Stimulated activated CD4-positive, alpha-beta T cell treated with anti-CD3 and anti-CD28 coated beads, TNF-alpha, amount 100 ng/mL, for 24 hours (primary cell): ENCODE measurements at regions not wholly inside any gene's neighbourhood (a gene's known extent, or its start where the extent isn't known, plus 50 kb on each side); places are given as distances from the start of the nearest gene placed in this dataset.

Experiments used
- DNase-seq, 3 experiments: peaks; one replicate each; pipeline ENCODE4 v3.0.0-alpha.2; 2020; ENCODE audit warnings: low read depth in 3 of 3

DNA sequence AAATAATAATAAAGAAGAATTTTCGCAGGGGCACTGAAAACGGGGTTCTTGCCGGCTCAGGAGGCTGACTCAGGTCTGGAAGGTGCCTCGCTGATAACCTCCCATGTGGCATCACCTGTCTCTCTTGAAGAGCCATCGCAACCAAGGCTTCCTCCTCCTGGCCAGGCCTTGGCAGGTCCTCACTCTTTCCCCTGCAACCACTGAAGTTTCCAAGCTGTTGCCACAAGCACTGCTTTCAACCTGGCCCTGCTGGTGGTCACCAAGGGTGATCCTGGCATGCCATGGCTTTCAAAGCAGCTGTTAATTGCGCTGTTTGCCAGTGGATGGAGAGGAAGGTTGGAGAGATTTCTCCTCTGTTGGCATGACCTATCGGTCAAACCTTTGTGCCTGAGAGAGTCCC lies 163.6 kb upstream of the COPS8 start:
- no peak for DNase-seq

DNA sequence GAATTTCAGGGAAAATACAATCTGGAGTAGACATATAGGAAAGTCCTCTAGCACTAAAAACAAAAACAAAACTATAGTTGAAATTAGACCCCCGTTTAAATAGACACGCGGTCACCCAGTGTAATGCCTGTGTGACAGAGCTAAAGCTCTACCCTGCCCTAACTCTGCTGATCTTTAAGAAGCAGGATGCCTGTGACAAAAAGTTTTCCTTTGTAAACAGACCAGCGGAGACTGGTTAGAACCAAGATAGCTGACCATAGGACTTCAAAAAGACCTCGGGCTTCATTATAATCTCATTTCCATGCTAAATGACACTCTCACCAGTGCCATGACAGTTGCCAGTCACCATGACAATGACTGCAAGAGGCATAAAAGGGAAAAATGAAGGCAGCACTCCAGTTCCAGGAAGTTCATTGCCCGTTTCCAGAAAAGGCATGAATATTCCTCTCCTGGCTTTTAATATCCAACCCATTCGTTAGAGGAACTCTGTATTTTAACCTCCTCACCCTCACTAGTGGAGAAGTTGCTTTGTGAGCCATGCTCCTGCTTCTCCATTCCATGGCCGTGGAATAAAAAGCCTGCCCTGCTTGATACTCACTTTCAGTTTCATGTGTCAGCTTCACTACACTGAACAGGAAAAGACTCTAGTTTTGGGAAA lies 157.2 kb upstream of the COPS8 start:
- DNase-seq: no peak

DNA sequence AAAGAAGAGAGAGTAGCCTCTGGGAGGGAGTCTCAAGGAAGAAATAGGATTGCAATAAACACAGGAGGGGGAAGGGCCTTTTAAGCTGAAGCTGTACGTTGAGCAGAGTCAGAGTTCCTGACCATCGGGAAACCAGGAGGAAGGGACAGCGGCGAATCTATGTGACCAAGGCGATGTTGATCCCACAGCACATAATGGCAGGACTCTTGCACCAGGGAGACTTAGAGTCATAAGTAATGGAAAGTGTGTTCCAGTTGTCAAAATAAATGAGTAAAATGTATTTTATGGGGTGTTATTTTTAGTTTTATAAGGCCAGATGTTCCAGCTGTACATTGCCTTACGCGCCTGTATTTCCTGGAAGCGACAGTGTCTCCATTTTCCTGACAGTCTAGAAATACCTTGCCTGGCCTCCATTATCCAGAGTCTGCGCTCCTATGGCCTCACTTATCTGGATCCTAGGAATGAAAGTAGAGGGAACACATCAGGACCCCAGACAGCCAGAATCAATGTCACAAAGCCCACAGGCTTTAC lies 152.8 kb upstream of the COPS8 start:
- DNase-seq: no peak

DNA sequence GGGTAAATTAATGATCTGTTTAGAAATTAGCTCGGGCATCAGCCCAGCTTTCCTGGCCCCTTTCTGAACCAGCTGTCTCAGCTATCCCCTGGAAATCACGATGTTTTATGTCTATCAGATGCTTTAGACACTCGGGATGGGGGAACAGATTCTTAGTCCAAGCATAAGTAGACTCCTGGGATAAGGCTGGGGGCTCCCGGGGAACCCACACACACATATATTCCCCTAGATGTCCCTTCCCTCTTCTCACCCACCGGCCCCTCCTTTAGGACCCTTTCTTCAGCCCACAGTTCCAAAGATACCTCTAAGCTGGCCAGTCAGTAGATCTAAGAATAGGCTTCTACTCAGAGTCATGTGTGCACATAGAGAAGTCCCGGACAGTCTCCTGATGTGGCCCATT lies 151.5 kb upstream of the COPS8 start:
- DNase-seq: no peak

GRCh38 chr2:236934656-236935055 lies 151.0 kb upstream of the COPS8 start:
- DNase-seq: no peak

GRCh38 chr2:236935083-236935482 lies 150.6 kb upstream of the COPS8 start:
- DNase-seq: no peak

DNA sequence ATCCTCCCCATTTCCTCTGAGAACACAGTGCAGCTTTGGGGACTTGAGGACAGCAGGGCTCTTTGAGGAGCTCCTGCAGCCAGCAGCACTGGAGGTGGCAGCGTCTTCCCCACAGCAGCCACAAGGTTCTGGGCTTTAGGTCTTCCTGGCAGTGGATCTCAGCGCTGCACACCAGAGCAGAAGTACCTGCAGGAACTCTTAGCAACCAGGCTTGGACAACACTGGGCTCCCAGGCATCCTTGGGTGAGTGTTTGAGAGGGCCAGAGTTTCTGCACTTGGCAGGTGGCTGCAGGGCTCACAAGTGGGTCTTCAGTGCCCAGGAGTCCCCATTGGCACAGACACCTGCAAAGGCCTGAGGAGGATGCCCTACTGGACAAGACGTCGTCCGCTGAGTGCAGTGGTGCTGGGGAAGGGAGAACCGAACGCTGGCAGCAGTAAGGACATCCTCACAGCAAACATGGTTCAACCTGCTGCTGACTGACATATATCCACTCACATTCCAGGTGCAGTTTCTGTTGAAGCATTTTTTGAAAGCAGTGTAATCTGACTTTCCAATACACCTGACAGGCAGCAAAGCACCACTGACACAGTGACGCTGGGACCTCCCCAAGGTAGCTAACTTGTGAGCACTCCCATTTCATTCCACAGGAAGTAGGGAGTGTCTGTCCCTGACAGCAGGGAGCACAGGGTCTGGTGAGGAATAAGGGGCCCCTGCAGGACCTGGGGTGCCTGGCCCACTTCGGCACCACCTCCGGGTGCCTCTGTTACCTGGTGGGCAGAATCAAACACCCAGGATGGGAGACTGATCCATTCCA lies 149.9 kb upstream of the COPS8 start:
- DNase-seq: no peak

- DNase-seq: no peak
Observed at GRCh38 chr2:236936446-236936940, 149.2 kb upstream of the COPS8 start.

GRCh38 chr2:236938126-236938525 lies 147.6 kb upstream of the COPS8 start:
- DNase-seq: no peak

GRCh38 chr2:236939271-236939670 lies 146.4 kb upstream of the COPS8 start:
- DNase-seq: no peak

GRCh38 chr2:236939721-236940231 lies 145.9 kb upstream of the COPS8 start:
- DNase-seq: no peak

- DNase-seq: no peak
Observed at GRCh38 chr2:236940497-236940896, 145.2 kb upstream of the COPS8 start.

DNA sequence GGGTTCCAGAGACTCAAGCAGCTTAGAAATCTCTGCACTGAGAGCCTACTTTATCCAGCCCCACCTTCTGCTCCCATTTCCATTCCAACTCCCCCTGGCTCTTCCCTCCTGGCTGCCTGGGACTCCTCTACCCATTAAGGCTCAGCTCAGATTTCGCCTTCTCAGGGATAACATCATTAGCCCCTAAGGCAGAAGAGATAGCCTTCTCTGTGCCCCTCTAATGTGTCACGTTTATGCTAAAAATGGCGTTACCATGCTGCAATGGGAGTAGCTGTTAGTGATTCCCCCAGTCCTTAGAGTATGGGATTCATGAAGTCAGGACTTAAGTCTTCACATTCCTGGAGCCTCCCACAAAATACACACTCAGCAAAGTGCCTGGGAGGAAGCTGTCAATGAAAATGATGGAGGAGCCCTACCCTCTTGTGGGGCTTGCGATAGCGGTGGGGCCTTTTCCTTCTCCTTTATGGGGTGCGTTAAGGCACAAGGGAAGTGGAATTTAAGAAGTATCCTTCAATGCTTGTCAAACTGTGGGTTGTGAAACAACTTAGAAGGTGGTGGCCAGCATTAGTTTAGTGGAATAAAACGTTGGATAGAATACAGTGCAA lies 144.7 kb upstream of the COPS8 start:
- DNase-seq: no peak

GRCh38 chr2:236941551-236941950 lies 144.1 kb upstream of the COPS8 start:
- no peak for DNase-seq

DNA sequence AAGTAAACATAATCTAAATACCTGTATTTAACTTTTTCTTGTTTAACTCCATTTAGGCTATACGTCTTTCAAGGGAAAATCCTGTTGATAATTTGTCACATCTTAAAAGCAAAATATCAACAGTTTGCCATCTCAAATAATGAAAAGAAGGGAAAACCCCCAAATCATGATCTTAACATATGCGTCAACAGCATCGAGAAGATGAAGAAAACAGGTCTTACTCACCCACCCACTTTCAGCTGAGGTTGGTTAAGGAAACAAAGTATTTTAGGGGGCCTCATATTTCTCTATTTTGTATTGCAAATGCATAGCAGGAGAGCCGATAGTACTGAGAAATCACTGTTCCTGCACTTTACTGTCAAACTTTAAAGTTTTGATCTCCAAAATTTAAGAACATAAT lies 143.1 kb upstream of the COPS8 start:
- DNase-seq: no peak

- no peak for DNase-seq
Observed at GRCh38 chr2:236943068-236943467, 142.6 kb upstream of the COPS8 start.

DNA sequence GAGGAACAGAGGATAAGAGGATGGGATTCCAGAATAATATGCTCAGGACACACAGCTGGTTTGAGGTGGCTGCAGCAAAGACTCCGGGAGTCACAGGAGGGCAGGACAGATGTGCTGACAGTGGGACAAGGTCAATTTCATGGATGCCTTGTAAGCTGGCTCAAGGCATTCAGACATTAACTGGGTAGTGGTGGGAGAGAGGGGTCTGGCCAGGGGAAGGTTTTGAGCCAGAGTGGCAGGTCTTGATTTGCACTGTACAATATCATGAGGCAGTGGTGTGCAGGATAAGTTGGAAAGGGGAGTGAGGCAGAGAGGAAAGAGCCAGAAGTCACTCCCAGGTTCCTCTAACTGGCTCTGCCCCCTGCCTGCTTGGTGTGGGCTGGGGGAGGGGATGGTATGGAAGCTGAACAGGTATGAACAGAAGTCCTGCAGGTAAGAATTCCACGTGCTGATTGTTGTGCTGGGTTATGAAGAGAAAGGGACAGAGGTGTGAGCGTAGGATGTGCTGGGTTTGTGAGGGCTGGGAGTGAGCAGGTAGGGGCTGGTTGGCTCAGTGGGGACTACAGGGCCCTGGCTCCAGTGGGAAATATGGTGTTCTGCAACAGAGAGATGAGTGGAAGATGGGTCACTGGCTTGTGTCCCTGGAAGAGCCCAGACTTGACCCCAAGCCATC lies 141.7 kb upstream of the COPS8 start:
- DNase-seq: no peak

GRCh38 chr2:236944561-236944960 lies 141.1 kb upstream of the COPS8 start:
- DNase-seq: no peak

GRCh38 chr2:236945431-236946016 lies 140.2 kb upstream of the COPS8 start:
- no peak for DNase-seq

DNA sequence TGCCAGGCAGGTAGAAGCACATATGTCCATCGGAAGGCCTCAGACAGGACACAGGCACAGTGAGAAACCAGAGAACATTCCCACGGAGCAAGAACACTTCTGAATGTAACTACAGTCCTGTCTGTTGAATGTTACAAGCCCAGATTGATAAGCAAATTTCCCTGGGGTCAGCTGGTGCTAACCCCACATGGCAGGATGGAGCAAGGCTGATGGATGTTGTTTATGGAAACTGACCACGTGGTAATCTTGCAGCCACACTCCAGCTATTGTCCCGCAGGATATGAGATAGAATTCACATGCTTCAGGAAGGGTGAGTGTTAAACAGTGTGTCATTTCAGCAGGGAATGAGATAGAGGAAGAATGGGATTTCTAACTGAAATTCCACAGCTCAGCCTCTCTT lies 138.8 kb upstream of the COPS8 start:
- DNase-seq: no peak

DNA sequence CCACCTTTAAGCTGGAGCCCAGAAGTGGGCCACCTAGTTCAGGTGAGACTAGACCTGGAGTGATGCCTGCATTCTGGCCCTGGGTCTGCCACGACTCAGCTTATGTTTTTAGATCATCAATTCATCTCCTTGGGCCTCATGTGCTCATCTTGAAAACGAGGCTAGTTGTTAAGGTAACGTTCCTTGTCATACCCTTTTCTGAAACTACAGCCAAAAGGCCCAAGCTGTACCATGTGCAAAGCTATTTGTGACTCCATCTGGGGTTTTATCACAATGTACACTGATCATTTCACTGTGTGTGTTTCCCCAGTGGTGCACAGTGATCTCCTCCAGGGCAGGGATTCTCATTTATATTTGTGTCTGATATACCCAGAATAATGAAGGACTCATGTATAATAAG lies 138.4 kb upstream of the COPS8 start:
- DNase-seq: no peak
